GF-D8 (cell line): ENCODE measurements at regions not wholly inside any gene's neighbourhood (a gene's known extent, or its start where the extent isn't known, plus 50 kb on each side); places are given as distances from the start of the nearest gene placed in this dataset.
"Not testable (repeated sequence)": the region's sequence is repeated elsewhere in the genome, so short reads cannot be mapped to it uniquely, and the experiment has no call there.

Source experiments
- DNase-seq: peaks from one replicate; lab custom pipeline; 2025; lab: John Stamatoyannopoulos, UW

DNA sequence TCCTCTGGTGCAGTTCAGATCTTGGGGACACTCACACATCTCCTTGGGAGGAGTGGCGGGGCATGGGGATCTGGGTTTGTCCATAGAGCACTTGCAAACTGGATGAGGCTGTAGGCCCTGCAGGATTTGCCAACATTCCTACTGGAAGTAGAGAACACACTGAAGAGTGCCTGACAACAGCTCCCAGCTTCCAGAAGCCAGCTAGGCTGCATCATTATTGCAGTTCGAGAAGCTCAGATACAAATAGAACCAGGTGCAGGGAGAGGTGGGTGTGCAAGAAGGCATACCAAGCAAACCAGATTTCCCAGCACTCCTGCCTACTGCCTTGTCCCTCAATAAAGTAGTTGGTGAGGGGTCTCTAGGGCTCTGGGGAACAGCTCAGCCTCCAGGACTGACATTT lies 52.5 kb downstream of the RHOB start:
- DNase-seq: no peak

DNA sequence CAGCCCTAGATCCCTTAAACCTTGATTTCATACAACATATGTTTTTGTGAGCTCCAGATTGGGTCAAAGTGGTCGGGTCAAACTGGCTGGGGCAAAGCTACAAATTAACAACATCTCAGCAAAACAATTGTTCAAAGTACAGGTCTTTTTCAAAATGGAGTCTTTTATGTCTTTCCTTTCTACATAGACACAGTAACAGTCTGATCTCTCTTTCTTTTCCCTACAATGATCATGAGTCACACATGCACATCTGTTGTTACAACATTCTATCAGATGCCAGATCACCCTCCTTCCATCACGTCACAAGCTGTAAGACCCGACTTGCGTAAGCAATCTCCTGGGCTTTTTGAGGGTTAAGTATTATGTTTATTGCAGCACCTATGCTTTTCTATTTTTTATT lies 55.1 kb downstream of the RHOB start:
- DNase-seq: no peak

- DNase-seq: not testable (repeated sequence)
Observed at GRCh38 chr2:20502496-20502895, 55.6 kb downstream of the RHOB start.

DNA sequence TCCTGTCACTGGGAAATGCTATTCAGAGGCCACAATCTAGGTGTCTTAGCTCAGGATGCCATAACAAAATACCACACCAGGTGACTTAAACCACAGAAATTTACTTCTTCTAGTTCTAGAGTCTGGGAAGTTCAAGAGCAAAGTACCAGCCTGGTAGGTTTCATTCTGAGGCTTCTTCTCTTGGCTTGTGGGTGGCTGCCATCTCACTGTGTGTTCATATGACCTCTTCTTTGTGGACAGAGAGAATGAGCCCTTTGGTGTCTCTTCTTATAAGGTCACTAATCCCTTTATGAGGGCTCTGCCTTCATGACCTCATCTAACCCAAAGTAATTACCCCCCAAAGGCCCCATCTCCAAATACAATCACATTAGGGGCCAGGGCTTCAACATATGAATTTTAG lies 57.3 kb downstream of the RHOB start:
- DNase-seq: no peak

DNA sequence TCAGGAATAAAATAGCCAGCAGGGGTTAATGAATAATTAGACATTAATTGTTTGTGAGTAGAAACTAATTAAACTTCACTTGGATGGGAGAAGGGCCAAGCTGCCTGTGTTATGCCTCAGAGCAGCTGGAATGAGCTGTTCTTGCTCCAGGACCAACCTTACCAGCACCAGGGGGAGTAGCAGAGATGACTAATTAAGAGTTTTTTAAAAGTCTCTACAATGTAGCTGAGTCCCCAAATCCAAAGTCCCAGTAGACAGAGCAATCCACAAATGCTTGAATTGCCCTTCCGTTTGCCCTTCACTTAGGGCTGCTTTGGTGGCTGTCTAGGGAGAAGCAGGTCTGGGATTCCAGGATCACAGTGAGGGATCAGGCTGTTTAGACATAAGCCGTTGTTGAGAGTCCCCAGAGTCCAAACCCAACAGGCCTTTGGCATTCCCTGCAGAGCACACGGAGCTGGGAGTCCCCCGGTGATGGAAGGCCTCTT lies 59.4 kb downstream of the RHOB start:
- DNase-seq: no peak

DNA sequence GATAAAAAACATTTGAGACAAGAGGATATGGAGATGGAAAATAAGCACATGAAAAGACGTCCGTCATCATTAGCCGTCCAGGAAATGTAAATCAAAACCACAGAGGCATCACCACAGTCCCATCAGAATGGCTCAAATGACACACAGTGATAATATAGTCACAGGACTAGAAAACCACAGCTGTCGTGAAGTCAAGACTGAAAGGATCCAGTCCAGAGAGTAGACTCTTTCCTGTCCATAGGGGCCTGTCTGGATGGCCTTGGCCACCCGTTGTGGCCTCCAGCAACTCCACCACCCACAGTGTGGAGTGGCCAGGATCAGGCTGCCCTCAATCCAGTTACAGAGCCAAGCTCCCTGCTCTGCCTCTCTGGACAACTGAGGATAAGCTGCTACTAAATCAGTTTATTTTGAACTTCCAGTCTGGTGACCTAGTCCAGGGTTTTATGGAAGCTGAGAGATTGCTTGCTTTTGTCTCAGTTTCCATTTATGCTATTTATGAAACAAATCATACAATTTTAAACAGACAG lies 60.4 kb downstream of the RHOB start:
- DNase-seq: no peak

DNA sequence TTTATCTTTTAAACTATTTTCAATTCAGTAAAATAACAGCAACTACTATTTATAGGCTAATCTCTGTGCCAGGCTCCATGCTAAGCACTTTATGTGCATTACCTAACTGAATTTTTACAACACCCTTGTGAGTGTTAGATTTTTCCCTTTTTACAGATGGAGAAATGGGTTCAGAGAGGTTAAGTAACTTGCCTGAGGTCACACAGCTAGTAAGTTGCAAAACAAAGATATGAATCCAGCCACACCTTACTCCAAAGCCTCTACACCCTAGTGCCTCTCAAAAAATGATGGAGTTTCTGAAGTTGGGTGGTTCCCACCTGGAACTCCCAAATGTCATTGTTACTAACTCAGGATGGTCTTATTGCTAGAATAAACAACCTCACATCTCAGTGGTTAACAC lies 60.8 kb downstream of the RHOB start:
- DNase-seq: no peak

DNA sequence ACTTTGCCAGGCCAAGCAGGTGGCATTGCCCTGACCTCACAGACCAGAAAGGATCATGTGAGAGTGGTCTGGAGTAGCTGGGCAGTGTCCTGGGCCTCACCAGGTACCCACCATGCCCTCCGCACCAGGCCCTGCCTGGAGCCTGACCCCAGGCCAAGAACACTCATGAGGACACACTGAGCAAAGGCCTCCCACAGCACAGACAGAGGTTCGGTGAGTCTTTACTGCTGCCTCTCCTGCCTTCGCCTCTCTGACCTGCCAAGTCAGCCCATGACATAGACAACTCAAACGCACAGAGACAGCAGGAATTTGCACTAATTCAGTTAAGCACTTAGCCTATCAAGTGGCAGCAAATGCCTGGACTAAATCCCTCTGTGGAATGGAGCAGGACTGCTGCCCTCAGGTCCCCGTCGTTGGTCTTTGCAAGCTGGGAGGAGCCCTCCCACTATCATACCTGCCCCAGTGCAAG lies 62.5 kb downstream of the RHOB start:
- DNase-seq: no peak

DNA sequence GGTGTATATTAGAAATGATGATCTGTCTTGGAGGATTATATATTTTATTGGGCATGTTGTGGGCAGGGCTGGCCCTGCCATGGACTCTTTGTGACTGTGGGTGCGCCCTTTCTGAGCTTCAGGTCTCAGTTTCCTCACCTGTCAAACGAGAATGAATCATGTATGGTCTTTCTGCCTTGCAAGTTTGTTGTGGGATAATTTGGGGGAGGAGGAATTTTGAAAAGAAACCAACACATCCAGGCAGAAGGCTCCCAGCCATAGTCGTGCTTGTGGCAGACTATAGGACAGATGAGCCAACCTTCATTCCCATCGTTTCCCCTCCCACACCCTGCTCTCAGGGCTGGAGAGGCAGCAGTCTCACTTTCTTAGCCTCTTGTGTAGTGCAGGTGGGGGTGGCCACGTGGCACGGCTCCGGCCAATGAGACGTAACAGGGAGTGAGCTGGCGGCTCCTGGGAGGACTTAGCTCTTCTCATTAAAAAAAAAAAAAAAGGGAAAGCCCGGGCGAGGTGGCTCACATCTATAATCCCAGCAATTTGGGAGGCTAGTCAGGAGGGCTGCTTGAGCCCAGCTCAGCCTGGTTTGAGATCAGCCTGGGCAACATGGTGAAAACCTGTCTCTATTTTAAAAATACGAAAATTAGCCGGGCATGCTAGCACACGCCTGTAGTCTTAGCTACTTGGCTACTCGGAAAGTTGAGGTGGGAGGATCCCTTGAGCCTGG lies 63.1 kb downstream of the RHOB start:
- DNase-seq: no peak

DNA sequence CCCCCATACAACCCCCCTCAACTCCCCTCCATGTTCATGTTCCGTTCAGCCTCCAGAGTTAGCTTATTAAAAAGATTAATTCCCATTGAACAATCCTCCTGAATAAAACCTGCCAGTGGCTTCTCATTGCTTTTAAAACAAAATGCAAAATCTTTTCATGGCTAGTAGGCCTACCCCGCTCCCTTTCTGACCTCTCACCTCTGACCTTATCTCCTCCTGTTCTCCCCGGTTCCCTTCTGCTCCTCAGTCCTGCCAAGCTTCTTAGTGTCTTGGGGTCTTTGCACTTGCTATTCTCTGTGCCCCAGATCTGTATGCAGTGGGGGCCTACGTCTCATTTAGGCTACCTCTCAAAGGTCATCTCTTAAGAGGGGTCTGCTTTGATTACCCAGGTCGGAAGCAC lies 64.3 kb downstream of the RHOB start:
- no peak for DNase-seq

GRCh38 chr2:20512061-20512605 lies 65.3 kb downstream of the RHOB start:
- no peak for DNase-seq

DNA sequence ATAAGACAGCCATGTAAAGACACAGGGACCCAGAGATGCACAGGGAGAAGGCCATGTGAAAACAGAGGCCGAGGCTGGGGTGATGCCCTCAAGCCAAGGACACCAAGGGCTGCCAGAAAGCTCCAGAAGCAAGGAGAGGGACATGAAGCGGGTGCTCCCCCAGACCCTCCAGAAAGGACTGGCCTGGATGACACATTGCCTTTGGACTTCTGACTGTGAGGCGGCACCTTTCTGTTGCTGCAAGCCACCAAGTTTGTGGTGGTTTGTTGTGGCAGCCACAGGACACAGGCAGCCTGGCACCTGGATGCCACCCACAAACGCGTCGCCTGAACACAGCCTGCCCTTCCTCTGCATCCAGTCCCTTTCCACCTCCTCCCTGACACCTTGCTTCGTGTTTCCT lies 67.1 kb downstream of the RHOB start:
- DNase-seq: no peak

DNA sequence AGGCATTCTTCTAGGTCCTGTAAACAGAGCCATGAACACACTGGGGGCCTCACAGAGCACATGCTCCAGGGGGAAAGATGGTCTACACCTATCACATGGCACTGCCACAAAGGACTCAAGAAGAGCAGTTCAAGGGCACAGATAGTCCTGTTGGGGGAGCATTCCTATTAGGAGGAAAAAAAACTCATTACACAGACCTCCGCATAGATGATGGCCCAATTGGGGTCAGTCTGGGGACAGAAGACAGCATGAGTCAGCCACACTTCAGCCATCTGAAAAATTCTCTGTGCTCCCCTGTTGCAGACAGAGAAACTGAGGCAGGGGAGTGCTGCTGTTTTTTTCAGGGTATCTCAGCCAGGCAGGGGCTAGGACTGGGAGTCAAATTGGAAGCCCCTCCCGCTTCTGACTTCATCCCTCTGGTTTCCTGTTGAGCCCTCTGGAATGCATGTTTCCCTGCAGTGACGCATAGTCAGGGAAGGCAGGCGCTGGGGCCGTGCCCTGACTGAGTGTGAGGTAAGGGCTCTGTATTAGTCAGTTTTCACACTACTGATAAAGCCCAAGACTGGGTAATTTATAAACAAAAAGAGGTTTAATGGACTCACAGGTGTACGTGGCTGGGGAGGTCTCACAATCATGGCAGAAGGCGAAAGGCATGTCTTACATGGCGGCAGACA lies 67.9 kb downstream of the RHOB start:
- no peak for DNase-seq

DNA sequence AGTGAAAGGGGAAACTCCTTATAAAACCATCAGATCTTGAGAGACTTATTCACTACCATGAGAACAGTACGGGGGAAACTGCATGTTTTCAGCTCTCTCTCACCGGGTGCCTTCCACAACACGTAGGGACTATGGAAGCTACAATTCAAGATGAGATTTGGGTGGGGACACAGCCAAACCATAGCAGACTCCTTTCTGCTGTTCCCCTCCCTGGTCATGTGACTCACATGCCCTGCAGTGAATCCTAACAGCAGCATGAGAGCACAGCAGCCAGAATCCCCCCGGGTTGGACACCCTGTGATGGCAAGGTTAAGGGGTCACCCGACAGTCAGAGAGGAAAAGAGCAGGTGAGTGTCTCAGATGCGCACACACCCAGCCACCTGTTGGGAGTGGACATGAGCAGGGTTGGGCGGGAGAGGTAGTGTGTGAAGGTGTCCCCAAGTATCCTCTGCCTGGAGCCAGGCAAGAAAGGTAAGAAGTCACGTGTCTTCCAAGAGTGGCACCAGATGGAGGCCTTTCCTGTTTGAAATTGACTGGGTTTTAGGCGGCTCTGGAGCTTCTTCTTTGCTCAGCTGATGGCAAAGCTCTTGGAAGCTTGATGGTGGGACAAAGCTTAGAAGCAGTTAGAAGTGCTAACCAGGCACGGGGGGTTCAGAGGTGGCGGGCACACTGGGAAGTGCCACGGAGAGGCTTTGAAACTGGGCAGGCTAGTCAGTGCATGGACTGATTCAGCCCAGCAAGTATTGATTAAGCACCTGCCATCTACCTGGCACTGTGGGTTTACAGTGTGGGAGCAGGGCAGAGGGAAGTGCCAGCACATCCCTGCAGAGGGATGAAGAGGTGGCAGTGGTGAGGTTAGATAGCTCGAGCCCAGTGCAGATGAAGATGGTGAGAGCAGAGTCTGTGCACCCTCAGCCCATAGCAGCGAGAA lies 68.7 kb downstream of the RHOB start:
- DNase-seq: no peak

GRCh38 chr2:20516291-20516645 lies 69.4 kb downstream of the RHOB start:
- no peak for DNase-seq

GRCh38 chr2:20516646-20517341 lies 69.9 kb downstream of the RHOB start:
- no peak for DNase-seq

- DNase-seq: no peak
Observed at GRCh38 chr2:20519309-20519708, 72.4 kb downstream of the RHOB start.

DNA sequence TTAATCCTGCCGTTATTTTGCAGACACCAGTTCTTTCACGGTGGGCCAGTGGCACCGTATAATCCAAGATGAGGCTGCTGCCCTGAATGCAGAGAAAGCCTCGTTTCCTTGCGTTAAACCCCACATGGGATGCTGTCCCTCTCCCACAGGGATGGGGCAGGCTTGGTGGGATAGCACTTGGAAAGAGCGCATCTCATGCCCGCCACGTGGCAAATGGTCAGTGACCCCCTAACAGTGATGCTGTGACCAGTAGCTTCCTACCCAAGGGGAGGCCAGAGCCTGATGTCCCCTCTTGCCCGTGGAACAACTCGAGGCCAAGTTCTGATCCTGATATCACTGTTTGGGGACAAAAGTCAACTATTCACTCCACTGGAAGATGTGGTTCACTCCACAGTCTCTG lies 73.3 kb downstream of the RHOB start:
- no peak for DNase-seq

DNA sequence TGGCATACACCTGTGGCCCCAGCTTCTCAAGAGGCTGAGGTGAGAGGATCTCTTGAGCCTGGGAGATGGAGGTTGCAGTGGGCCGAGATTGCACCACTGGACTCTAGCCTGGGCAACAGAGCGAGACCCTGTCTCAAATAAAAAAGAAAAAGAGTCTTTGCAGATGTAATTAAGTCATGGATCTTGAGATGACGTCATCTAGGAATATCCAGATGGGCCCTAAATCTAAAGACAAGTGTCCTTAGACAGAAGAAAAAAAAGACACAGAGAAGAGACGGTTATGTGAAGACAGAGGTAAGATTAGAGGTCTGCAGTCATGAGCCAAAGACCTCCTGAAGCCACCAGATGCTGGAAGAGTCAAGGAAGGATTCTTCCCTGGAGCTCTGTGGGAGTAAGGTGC lies 74.3 kb downstream of the RHOB start:
- DNase-seq: no peak

GRCh38 chr2:20521682-20522189 lies 74.9 kb downstream of the RHOB start:
- DNase-seq: no peak

DNA sequence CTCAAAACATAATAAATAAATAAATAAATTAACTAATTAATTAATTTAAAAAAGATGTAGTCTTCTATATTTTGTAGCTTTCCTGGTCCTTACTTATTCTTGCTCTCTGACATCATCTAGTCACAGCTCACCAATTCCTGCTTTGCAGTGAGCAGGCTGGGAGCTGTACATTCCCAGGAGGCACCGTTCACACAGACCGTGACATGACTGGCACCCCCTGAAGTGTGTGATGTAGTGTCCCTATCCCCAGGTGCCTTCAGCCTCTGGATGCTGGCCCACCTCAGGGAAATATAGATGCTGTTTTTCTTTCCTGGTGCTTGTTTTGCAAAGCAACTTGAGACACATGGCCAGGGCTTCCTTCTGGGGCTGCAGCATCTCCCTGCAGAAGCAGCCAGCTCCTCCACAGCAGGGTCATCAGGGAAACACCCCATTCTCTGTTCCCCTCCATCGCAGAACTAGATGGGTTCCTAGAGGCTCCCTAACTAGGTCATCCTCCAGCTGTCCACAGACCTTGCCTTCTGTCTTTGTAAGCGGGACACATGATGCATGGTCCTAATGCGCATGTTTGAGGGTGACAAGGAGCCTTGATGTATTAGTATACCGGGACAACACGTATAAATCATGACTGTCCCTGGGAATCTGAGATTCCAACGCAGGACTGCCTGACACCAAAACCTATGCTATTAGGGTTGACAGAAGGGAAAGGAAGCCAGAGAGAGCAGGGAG lies 76.4 kb downstream of the RHOB start:
- DNase-seq: no peak
